GM23248 (cell line): ENCODE measurements at regions not wholly inside any gene's neighbourhood (a gene's known extent, or its start where the extent isn't known, plus 50 kb on each side); places are given as distances from the start of the nearest gene placed in this dataset.

Experiments used
- DNase-seq: peaks from one replicate; pipeline ENCODE4 v3.0.0-alpha.2; 2015
- H2AFZ ChIP-seq: fragments of 200-600 bp; sonication (generic); 2 replicates; pipeline ENCODE4 v1.6.1; 2016; ENCODE audit warnings: antibody characterized with exemption
- H3F3A ChIP-seq: fragments of 200-600 bp; sonication (generic); 2 replicates; pipeline ENCODE4 v1.6.1; 2016; ENCODE audit warnings: mild to moderate bottlenecking, antibody characterized with exemption, mixed run types; ENCODE audit not compliant: insufficient read depth
- H3K27ac ChIP-seq: fragments of 200-600 bp; sonication (generic); 2 replicates; pipeline ENCODE4 v1.5.1; 2016; ENCODE audit warnings: mild to moderate bottlenecking
- H3K27me3 ChIP-seq: fragments of 200-600 bp; sonication (generic); replicated peaks from 2 replicates; pipeline ENCODE4 v1.6.1; 2016; ENCODE audit warnings: mild to moderate bottlenecking; ENCODE audit not compliant: insufficient read depth
- H3K36me3 ChIP-seq: fragments of 200-600 bp; sonication (generic); 2 replicates; pipeline ENCODE4 v1.6.1; 2016; ENCODE audit warnings: low read depth, mild to moderate bottlenecking
- H3K4me1 ChIP-seq: fragments of 200-600 bp; sonication (generic); 2 replicates; pipeline ENCODE4 v1.6.1; 2016; ENCODE audit warnings: mild to moderate bottlenecking; ENCODE audit not compliant: insufficient read depth
- H3K4me2 ChIP-seq: fragments of 200-600 bp; sonication (generic); one replicate; pipeline ENCODE4 v1.6.1; 2016; ENCODE audit warnings: mild to moderate bottlenecking; ENCODE audit not compliant: unreplicated experiment
- H3K4me3 ChIP-seq: fragments of 200-600 bp; sonication (generic); 2 replicates; pipeline ENCODE4 v1.5.1; 2016; ENCODE audit warnings: mild to moderate bottlenecking
- H3K79me2 ChIP-seq: fragments of 200-600 bp; sonication (generic); 2 replicates; pipeline ENCODE4 v1.6.1; 2016; ENCODE audit warnings: mild to moderate bottlenecking; ENCODE audit not compliant: insufficient read depth
- H3K9ac ChIP-seq: fragments of 200-600 bp; sonication (generic); 2 replicates; pipeline ENCODE4 v1.6.1; 2016; ENCODE audit warnings: mild to moderate bottlenecking
- H3K9me2 ChIP-seq: fragments of 200-600 bp; sonication (generic); 2 replicates; pipeline ENCODE4 v1.6.1; 2016; ENCODE audit warnings: mixed run types, mild to moderate bottlenecking, moderate library complexity; ENCODE audit not compliant: insufficient read depth
- H3K9me3 ChIP-seq: fragments of 200-600 bp; sonication (generic); one replicate; pipeline ENCODE4 v1.6.1; 2017; ENCODE audit warnings: low read depth
- H4K20me1 ChIP-seq: fragments of 200-600 bp; sonication (generic); 2 replicates; pipeline ENCODE4 v1.6.0; 2016; ENCODE audit not compliant: insufficient read depth
- EZH2 ChIP-seq: fragments of 200-600 bp; sonication (generic); IDR thresholded peaks from 2 replicates; pipeline ENCODE4 v1.6.1; 2018; ENCODE audit warnings: antibody characterized with exemption, mild to moderate bottlenecking; ENCODE audit not compliant: insufficient read depth, poor library complexity, severe bottlenecking
- EZH2phosphoT487 ChIP-seq: fragments of 200-600 bp; sonication (generic); IDR thresholded peaks from 2 replicates; pipeline ENCODE4 v1.6.1; 2018; ENCODE audit warnings: antibody characterized with exemption, moderate library complexity, mild to moderate bottlenecking, low read depth; ENCODE audit not compliant: insufficient read depth
- WGBS, 2 experiments: methylation state at CpG; one replicate each; pipeline ENCODE4 v1.1.6; 2015 to 2017; ENCODE audit warnings: low lambda C conversion rate in 2 of 2, low coverage in 1 of 2; ENCODE audit errors: missing lambda C conversion rate in 2 of 2; 5-methylcytosine and 5-hydroxymethylcytosine counted together
- in situ Hi-C: fragments of 300-500 bp; cut with MboI; formaldehyde crosslinking; loops from 2 replicates; pipeline ENCODE4 v1.15.0; 2020

DNA sequence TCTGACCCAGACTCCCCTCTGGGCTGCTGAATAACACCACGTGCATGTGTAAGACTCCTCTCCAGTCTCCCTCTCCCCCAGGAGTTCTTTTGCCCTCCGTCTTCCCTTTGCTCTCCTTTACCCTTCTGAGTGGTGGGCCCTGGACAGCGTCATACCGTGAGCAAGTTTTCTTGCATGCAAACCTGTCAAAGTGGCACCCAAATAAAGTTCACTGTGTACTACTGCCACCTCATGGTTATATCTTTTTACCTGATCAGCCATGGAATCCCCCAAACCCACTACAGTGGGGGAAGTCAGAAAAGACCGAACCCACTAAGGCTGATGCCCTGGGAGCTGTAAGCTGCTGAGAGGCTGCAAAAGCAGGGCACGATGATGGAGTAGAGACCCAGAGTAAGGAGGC is 131.1 kb upstream of the VRK1 start:
- Histone ChIP-seq H3K79me2 (no peaks in the 10 kb centered on the region), H3K9me3 (no peaks in the 10 kb centered on the region), H3K4me3 (no peak overlapping the region), H3K36me3 (no peaks in the 10 kb centered on the region), H2AFZ (no peak overlapping the region), H3F3A (no peaks in the 10 kb centered on the region), H3K4me2 (no peak overlapping the region), H3K27ac (no peak overlapping the region), H3K9me2 (no peaks in the 10 kb centered on the region), H4K20me1 (no peaks in the 10 kb centered on the region), H3K4me1 (no peaks in the 10 kb centered on the region), H3K9ac (no peak overlapping the region), H3K27me3 (peaks cover 12% of the 10 kb centered on the region; the same call in 1 of the 2 replicates)
- DNase-seq: no peak
- WGBS, 2 experiments: 17 to 18% methylated on average over 6 of the region's 6 CpGs
- TF ChIP-seq EZH2phosphoT487: no peak
- no peak for TF ChIP-seq EZH2
- in situ Hi-C loops: no loop called here

DNA sequence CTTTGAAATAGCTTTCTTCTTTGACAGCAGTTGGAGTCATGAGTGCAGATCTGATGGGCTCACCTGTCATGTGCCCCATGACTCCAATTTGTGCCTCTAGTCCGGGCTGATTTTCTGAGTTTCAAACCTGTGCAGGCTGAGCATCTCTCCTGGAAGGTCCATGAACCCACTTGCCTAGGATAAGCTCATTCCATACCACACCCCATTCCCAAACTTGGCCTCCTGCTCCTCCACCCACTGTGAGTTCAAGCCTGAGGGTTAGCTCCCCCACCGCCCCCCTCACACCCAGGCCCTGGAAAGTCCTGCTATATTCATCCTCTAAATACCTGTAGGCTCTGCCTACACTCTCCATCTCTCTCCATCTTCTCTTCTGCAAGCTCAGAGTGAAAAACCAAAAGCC is 126.8 kb upstream of the VRK1 start:
- Histone ChIP-seq H3F3A (no peaks in the 10 kb centered on the region), H3K4me3 (no peak overlapping the region), H3K9me2 (no peaks in the 10 kb centered on the region), H3K27me3 (peaks cover 3% of the 10 kb centered on the region; the same call in 1 of the 2 replicates), H3K9me3 (no peaks in the 10 kb centered on the region), H2AFZ (no peak overlapping the region), H4K20me1 (no peaks in the 10 kb centered on the region), H3K4me1 (no peaks in the 10 kb centered on the region), H3K27ac (no peak overlapping the region), H3K79me2 (no peaks in the 10 kb centered on the region), H3K9ac (no peak overlapping the region), H3K4me2 (no peak overlapping the region), H3K36me3 (no peaks in the 10 kb centered on the region)
- 15 to 22% methylated on average over 2 of the region's 2 CpGs for WGBS, 2 experiments
- in situ Hi-C loops: no loop called here
- DNase-seq: no peak
- no peak for TF ChIP-seq EZH2phosphoT487
- no peak for TF ChIP-seq EZH2

DNA sequence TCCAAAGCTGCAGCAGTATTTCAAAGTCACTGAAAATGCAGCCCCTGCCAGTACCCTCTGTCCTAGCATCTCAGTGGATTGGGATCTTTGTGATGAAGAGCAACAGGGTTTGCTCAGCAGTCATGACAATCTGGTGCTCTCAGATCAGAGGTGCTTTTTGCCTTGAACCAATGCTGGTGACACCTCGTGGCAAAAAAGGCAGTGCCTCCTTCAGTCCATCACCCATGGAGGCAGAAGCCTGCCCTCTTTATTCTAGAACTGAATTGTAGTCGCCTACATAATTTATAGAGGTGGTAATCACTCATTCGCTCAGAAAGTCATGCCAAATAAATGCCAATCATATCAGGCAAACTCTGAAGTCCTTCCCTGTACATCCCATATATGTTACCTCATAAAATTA is 126.0 kb upstream of the VRK1 start:
- Histone ChIP-seq H3K27ac (no peak overlapping the region), H3K4me2 (no peak overlapping the region), H3K79me2 (no peaks in the 10 kb centered on the region), H3K9ac (no peak overlapping the region), H2AFZ (no peak overlapping the region), H3K9me2 (no peaks in the 10 kb centered on the region), H3K9me3 (no peaks in the 10 kb centered on the region), H3K4me3 (no peak overlapping the region), H4K20me1 (no peaks in the 10 kb centered on the region), H3K27me3 (no peaks in the 10 kb centered on the region; the same call in 1 of the 2 replicates), H3K36me3 (no peaks in the 10 kb centered on the region), H3F3A (no peaks in the 10 kb centered on the region), H3K4me1 (no peaks in the 10 kb centered on the region)
- no peak for DNase-seq
- in situ Hi-C loops: no loop called here
- WGBS, 2 experiments: 27 to 35% methylated on average over 3 of the region's 3 CpGs
- TF ChIP-seq EZH2 (no peak), EZH2phosphoT487 (no peak)

DNA sequence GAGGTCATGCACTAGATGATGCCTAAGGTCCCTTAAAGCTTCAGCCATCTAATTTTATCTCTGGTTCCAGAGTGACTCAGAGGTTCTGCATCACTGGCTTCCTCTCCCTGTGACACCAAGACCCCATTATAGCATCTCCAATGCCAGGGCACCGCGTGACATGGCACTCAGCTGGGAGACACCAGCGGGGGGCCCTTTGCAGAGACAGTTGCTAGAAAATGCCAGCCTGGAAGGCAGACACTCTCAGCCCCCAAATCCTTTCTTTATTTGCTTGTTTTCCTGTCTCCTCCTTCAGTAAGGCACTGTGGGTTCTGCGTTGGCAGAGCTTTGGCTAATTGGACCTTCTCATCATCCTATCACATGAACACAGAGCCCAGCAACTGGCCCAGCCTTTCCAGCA is 123.5 kb upstream of the VRK1 start:
- TF ChIP-seq EZH2phosphoT487 (no peak), EZH2 (no peak)
- Histone ChIP-seq H3K79me2 (no peaks in the 10 kb centered on the region), H3K9ac (no peak overlapping the region), H3K4me1 (no peaks in the 10 kb centered on the region), H3F3A (no peaks in the 10 kb centered on the region), H4K20me1 (no peaks in the 10 kb centered on the region), H2AFZ (no peak overlapping the region), H3K9me2 (no peaks in the 10 kb centered on the region), H3K4me3 (no peak overlapping the region), H3K27me3 (0 out of 2 replicates have a peak, but pooled peaks cover 2% of the 10 kb centered on the region), H3K4me2 (no peak overlapping the region), H3K27ac (no peak overlapping the region), H3K36me3 (no peaks in the 10 kb centered on the region), H3K9me3 (no peaks in the 10 kb centered on the region)
- no peak for DNase-seq
- in situ Hi-C loops: no loop called here
- 31 to 39% methylated on average over 4 of the region's 4 CpGs for WGBS, 2 experiments

DNA sequence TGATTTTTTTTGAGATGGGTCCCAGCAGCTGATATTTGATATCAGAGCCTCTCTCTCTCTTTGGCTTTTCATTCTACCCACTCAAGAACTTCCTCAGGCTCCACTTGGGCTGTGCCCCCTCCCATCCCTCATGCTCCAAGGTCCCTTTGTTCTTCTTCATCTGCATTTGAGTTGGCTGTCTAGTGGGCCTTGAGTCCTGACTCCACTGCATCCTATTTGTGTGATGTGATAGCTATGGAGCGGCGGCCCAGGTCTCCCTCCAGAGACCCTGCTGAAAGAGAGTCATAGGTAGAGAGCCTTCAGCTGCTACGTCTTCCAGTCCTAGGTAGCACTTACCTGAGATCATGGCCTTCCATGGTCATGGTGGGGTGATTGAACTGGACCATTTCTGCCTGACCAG is 123.1 kb upstream of the VRK1 start:
- in situ Hi-C loops: no loop called here
- DNase-seq: no peak
- Histone ChIP-seq H3K27ac (no peak overlapping the region), H2AFZ (no peak overlapping the region), H3K36me3 (no peaks in the 10 kb centered on the region), H3K9ac (no peak overlapping the region), H3K27me3 (0 out of 2 replicates have a peak, but pooled peaks cover 5% of the 10 kb centered on the region), H3K9me3 (no peaks in the 10 kb centered on the region), H4K20me1 (no peaks in the 10 kb centered on the region), H3K9me2 (no peaks in the 10 kb centered on the region), H3F3A (no peaks in the 10 kb centered on the region), H3K4me2 (no peak overlapping the region), H3K4me3 (no peak overlapping the region), H3K4me1 (no peaks in the 10 kb centered on the region), H3K79me2 (no peaks in the 10 kb centered on the region)
- WGBS, 2 experiments: 39 to 42% methylated on average over 3 of the region's 3 CpGs
- no peak for TF ChIP-seq EZH2
- no peak for TF ChIP-seq EZH2phosphoT487
